ENCODE measurements at regions not wholly inside any gene's neighbourhood (a gene's known extent, or its start where the extent isn't known, plus 50 kb on each side); places are given as distances from the start of the nearest gene placed in this dataset.

DNA sequence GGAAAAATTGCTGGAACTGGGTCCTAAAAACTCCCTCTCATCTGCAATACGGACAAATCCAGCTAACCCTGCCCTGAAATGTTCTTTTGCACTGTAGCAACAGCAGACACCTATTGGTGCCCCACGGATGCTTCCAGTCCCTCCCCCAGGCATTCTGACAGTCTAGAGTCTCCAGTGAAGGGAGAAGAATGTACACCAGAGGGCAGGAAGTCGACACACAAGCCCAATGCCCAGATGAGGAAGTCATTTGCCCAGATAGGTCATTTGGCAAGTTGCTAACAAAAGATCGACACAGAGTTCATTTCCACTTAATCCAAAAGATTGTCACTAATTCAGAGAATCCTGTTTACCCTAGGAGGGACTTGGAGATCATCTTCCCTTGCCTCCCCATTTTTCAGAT is 293.0 kb upstream of the PRDM1 start:
- TF ChIP-seq, protein P1, sequence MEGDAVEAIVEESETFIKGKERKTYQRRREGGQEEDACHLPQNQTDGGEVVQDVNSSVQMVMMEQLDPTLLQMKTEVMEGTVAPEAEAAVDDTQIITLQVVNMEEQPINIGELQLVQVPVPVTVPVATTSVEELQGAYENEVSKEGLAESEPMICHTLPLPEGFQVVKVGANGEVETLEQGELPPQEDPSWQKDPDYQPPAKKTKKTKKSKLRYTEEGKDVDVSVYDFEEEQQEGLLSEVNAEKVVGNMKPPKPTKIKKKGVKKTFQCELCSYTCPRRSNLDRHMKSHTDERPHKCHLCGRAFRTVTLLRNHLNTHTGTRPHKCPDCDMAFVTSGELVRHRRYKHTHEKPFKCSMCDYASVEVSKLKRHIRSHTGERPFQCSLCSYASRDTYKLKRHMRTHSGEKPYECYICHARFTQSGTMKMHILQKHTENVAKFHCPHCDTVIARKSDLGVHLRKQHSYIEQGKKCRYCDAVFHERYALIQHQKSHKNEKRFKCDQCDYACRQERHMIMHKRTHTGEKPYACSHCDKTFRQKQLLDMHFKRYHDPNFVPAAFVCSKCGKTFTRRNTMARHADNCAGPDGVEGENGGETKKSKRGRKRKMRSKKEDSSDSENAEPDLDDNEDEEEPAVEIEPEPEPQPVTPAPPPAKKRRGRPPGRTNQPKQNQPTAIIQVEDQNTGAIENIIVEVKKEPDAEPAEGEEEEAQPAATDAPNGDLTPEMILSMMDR (IDR thresholded peaks at IDR 0.05; ENCODE audit: insufficient read depth, low read length, poor library complexity, severe bottlenecking): no peak
- no peak for TF ChIP-seq EZH2phosphoT487 (conservative IDR thresholded peaks at IDR 0.05; ENCODE audit: low read length)
